Suprapubic skin (tissue), 3 donors: ENCODE measurements at regions not wholly inside any gene's neighbourhood (a gene's known extent, or its start where the extent isn't known, plus 50 kb on each side); places are given as distances from the start of the nearest gene placed in this dataset.

Experiments
- CTCF ChIP-seq, 2 donors: fragments of 200-600 bp in 1 of 2; fragments of 450-650 bp in 1 of 2; sonication (generic) in 1 of 2; IDR thresholded peaks; one replicate each; pipeline ENCODE4 v1.5.1; 2016 to 2019; ENCODE audit warnings: antibody characterized with exemption in 2 of 2, mild to moderate bottlenecking in 1 of 2, moderate library complexity in 1 of 2
- EP300 ChIP-seq: sonication (generic); formaldehyde crosslinking; IDR thresholded peaks from one replicate; pipeline ENCODE4 v1.6.1; 2017; ENCODE audit warnings: antibody characterized with exemption

- TF ChIP-seq CTCF (IDR thresholded peaks at IDR 0.05) (no peak), EP300 (no peak)
These were observed 476.2 kb upstream of the TSHZ3 start for GRCh38 chr19:31825134-31826094.
